NCI-H1417 (cell line): ENCODE measurements at regions not wholly inside any gene's neighbourhood (a gene's known extent, or its start where the extent isn't known, plus 50 kb on each side); places are given as distances from the start of the nearest gene placed in this dataset.
"Not testable (repeated sequence)": the region's sequence is repeated elsewhere in the genome, so short reads cannot be mapped to it uniquely, and the experiment has no call there.

Experiments used
- DNase-seq, 3 experiments: peaks; one replicate each; lab custom pipeline; 2025; lab: John Stamatoyannopoulos, UW

DNA sequence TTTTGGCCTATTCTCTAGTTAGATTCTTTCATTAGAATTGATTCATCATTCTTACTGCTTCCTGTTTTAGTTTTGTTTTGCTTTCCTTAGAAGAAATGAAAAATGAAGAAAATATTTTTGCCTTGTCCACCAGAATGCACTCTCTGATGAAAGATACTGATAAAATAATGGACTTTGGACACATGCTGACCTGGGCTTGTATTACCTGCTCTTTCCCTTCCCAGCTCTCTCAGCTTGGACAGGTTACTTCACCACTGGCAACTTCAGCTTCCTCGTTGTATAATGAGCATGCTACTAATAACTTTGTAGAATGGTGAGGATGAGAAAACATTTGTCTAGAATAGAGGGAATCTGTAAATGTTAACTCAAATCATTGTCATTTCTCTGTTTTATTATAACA lies 1468.1 kb upstream of the WWC1 start:
- DNase-seq, result no peak

DNA sequence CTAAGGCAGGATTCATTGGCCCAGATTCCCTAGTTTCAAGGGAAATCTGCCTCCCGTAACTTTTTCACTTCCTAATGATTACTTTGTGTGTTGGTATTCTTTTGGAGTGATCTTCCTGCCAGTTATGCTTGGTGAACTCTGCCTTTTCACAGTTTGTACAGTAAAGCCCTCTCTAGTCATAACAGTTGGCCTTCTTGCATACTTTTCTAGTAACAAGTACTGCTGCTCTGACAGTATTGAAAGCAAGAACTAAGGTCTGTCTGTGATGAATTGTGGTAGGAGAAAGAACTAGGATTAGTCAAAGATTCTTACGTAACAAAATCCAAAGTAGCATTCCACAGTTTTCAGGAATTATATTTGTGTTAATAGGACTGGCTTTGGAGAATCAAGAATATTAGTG lies 1457.2 kb upstream of the WWC1 start:
- DNase-seq, result no peak

- DNase-seq, result no peak
Measured at GRCh38 chr5:166845044-166845443, 1446.4 kb upstream of the WWC1 start.

GRCh38 chr5:166856791-166857190 lies 1434.7 kb upstream of the WWC1 start:
- DNase-seq, result no peak

DNA sequence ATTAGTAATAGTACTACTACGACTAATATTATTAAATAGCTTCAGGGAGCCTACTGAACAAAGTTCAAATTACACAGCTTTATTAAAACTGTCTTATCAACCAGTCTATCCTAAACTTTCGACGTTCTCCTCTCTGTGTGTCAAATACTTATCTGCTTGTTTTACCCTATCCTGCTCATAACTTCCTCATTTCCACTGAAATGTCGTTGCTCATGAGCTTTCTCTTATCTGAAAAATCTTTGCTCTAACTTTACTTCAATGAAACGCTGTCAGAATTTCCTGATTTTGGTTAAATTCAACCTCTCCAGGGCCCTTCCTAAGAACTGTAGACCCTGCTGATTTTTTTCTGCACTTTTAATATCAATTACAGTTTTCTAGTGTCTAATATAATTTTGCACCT lies 1431.0 kb upstream of the WWC1 start:
- no peak for DNase-seq

GRCh38 chr5:166862581-166862980 lies 1428.9 kb upstream of the WWC1 start:
- DNase-seq, result no peak

DNA sequence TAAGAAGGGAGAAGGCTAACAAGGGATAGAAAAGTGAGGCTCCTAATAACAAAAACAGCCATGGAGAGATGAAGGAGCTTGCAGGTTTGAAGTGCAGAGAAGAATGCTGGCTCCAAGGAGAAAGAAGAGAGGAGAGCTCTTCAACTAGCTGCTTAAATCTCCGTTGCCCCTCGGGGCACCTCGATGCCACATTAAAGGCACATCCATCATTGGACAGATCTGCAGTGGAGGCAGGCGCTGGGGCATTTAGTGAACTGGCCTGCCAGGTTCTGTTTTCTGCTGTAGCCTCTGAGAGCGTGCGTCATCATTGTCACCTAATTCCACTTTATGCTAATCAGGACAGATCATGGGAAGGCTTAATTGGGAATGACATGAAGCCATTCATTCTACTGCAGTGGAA lies 1426.2 kb upstream of the WWC1 start:
- DNase-seq, result no peak

- DNase-seq, result no peak
Measured at GRCh38 chr5:166880456-166880855, 1411.0 kb upstream of the WWC1 start.

GRCh38 chr5:166881802-166882201 lies 1409.6 kb upstream of the WWC1 start:
- DNase-seq, result no peak

- DNase-seq, result no peak
Measured at GRCh38 chr5:166883016-166883415, 1408.4 kb upstream of the WWC1 start.

- no peak for DNase-seq
Measured at GRCh38 chr5:166898166-166898565, 1393.3 kb upstream of the WWC1 start.

DNA sequence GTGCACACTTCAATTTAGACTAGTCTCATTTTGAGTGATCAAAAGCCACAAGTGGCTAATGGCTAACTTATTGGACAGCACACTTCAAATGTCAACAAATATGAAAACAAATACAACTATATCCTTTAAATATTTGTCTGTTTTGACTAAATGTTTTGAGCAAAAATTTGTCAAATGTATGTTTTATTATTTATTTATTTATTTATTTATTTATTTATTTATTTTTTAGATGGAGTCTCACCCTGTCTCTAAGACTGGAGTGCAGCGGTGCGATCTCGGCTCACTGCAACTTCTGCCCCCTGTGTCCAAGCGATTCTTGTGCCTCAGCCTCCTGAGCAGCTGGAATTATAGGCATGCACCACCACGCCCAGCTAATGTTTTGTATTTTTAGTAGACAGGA lies 1392.1 kb upstream of the WWC1 start:
- no peak for DNase-seq

DNA sequence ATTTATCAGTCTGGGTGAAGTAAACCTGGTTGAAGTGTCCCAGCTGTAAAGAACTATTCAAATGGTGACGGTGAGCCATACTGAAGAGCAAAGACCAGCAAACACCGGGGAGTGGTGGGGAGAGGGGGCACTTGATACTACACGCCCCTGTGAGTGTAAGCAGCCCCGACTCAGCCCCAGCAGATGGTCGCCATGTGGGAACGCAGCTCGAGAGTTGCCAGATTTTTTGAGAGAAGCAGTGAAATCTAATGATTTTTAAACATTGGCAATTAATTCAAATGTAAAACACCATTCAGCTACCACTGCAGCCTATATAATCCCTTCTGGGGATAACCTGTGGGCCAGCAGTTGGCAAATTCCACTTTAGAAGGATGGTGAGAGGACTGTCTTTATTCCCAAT lies 1386.9 kb upstream of the WWC1 start:
- DNase-seq, result no peak

GRCh38 chr5:166906991-166907713 lies 1384.3 kb upstream of the WWC1 start:
- no peak for DNase-seq

DNA sequence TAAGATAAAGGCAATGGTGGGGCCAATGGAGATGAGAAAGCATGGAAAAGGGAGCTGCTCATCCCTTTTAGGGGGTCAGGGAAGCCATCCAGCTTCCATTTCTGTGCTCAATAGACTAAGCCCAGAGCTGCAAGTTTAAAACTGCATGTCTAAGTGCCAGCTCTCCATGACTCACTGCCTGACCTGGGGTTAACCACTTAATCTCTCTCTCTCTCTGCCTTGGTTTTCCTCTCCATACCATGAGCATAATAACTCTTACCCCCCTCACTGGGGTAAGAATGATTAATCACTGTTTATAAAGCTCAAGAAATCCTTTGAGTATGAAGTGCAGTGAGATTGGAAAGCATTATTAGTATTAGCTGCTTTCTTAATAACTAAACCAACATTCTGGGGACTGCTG lies 1382.4 kb upstream of the WWC1 start:
- no peak for DNase-seq

DNA sequence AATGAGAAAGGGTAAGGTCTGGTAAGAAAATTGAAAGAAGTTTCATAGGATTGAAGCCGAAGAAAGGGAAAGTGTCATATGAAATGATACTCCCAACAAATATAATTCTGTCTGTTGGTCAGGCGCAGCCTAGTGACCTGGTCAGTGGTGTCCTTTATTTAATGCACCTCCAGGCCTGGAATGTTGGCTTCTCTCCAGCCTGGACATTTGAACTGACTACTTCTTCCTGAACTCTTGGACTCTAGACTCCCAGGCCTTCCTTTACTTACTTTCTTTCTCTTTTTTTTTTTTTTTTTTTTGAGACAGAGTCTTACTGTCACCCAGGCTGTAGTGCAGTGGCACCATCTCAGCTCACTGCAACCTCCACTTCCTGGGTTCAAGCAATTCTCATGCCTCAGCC lies 1381.5 kb upstream of the WWC1 start:
- DNase-seq, result no peak

DNA sequence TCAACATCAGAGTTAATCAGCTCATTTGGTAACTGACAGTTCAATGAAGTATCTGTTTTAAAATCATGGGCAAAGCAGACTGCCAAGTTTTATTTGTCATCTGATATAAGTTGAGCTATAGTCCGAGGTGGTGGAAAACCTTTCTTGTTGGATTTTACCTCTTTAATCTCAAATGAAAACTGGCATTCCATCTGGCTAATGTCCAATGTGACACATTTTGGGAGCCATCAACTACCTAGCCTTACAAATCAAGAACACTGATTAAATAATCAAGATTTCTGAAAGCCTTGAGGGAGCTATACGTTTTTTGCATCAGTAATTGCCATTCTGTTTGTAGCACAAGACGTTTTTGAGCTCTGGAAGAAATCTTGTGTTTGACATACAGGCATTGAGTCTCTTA lies 1380.5 kb upstream of the WWC1 start:
- DNase-seq, result no peak

DNA sequence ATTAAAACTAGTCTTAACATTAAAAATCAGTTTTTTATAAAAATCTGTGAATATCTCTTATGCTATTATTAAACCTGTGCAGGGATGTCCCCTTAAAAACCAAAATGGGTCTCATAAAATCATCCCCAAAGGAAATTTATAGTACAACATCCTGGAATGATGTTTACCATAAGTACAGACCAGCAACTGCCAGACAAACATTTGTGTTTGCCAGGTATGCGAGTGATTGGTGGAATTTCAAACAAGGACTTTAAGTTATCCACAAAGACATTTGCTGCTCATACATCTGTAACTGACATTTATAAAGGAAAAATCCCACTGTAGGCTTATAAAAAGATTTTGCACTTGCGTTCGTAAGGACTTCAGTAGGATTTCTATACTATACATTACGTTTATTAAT lies 1375.4 kb upstream of the WWC1 start:
- no peak for DNase-seq

- no peak for DNase-seq
Measured at GRCh38 chr5:166926138-166926537, 1365.3 kb upstream of the WWC1 start.

DNA sequence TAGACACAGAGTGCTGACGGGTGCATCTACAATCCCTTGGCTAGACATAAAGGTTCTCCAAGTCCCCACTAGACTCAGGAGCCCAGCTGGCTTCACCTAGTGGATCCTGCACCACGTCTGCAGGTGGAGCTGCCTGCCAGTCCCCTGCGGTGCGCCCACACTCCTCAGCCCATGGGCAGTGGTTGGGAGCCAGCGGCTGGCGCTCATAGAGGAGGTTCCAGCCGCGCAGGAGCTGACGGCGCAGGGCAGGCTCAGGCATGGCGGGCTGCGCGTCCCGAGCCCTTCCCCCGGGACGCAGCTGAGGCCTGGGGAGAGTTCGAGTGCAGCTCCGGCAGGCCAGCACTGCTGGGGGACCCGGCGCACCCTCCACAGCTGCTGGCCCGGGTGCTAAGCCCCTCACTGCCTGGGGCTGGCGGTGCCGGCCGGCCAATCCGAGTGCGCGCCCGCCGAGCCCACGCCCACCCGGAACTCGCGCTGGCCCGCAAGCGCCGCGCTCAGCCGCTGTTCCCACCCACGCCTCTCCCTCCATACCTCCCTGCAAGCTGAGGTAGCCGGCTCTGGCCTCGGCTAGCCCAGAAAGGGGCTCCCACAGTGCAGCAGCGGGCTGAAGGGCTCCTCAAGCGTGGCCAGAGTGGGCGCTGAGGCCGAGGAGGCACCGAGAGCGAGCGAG lies 1364.5 kb upstream of the WWC1 start:
- DNase-seq, result not testable (repeated sequence)

DNA sequence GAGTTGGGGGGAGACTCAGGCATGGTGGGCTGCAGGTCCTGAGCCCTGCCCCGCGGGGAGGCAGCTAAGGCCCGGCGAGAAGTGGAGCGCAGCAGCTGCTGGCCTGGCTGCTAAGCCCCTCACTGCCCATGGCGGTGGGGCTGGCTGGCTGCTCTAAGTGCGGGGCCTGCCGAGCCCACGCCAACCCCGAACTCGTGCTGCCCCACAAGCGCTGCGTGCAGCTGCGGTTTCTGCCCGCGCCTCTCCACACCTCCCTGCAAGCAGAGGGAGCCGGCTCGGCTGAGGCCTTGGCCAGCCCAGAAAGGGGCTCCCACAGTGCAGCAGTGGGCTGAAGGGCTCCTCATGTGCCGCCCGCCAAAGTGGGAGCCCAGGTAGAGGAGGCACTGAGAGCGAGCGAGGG lies 1355.1 kb upstream of the WWC1 start:
- DNase-seq, result no peak

GRCh38 chr5:166938071-166938470 lies 1353.4 kb upstream of the WWC1 start:
- no peak for DNase-seq

- no peak for DNase-seq
Measured at GRCh38 chr5:166942948-166943347, 1348.5 kb upstream of the WWC1 start.

- DNase-seq, result no peak
Measured at GRCh38 chr5:166947045-166947444, 1344.4 kb upstream of the WWC1 start.
